WTC11 (cell line): ENCODE measurements at regions not wholly inside any gene's neighbourhood (a gene's known extent, or its start where the extent isn't known, plus 50 kb on each side); places are given as distances from the start of the nearest gene placed in this dataset.

Experiments used
- CTCF ChIP-seq: fragments of 200-600 bp; IDR thresholded peaks from 2 replicates; pipeline ENCODE4 v1.8.0; 2022; ENCODE audit warnings: antibody characterized with exemption
- NFE2L1 ChIP-seq: sonication (generic); formaldehyde crosslinking; IDR thresholded peaks from 2 replicates; pipeline ENCODE4 v1.8.1; 2023; ENCODE audit warnings: missing genetic modification reagents
- NR3C1 ChIP-seq: sonication (generic); formaldehyde crosslinking; conservative IDR thresholded peaks from 2 replicates; pipeline ENCODE4 v1.8.1; 2023; ENCODE audit warnings: low read depth, mild to moderate bottlenecking, missing genetic modification reagents
- PREB ChIP-seq: sonication (generic); formaldehyde crosslinking; IDR thresholded peaks from 2 replicates; pipeline ENCODE4 v1.8.1; 2022; ENCODE audit warnings: mild to moderate bottlenecking, missing genetic modification reagents, moderate library complexity, borderline replicate concordance
- TCF7 ChIP-seq: sonication (generic); formaldehyde crosslinking; IDR thresholded peaks from 2 replicates; pipeline ENCODE4 v1.8.0; 2022; ENCODE audit warnings: mild to moderate bottlenecking, low read depth, missing genetic modification reagents, moderate library complexity
- ZBTB21 ChIP-seq: sonication (generic); formaldehyde crosslinking; IDR thresholded peaks from 2 replicates; pipeline ENCODE4 v1.8.1; 2023; ENCODE audit warnings: mild to moderate bottlenecking, missing genetic modification reagents, borderline replicate concordance
- ZNF121 ChIP-seq: sonication (generic); formaldehyde crosslinking; IDR thresholded peaks from 2 replicates; pipeline ENCODE4 v1.8.0; 2023; ENCODE audit warnings: missing genetic modification reagents
- TF ChIP-seq, protein P1 (sequence below): sonication (generic); formaldehyde crosslinking; IDR thresholded peaks from 2 replicates; pipeline ENCODE4 v1.8.0; 2022; ENCODE audit warnings: mild to moderate bottlenecking, missing genetic modification reagents

- TF ChIP-seq NFE2L1 (CRISPR knock-in tag) (no peak), PREB (CRISPR knock-in tag) (no peak), NR3C1 (CRISPR knock-in tag) (no peak), CTCF (no peak), ZBTB21 (no peak), ZNF121 (CRISPR knock-in tag) (no peak), TCF7 (CRISPR knock-in tag) (no peak)
- TF ChIP-seq, protein P1, sequence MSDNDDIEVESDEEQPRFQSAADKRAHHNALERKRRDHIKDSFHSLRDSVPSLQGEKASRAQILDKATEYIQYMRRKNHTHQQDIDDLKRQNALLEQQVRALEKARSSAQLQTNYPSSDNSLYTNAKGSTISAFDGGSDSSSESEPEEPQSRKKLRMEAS (CRISPR knock-in tag), result no peak
These were observed 980.6 kb upstream of the PIK3C3 start for GRCh38 chr18:40974448-40974847.
